Osteocyte (in vitro differentiated cells): ENCODE measurements at regions not wholly inside any gene's neighbourhood (a gene's known extent, or its start where the extent isn't known, plus 50 kb on each side); places are given as distances from the start of the nearest gene placed in this dataset.

Experiments used
- DNase-seq: peaks from one replicate; pipeline ENCODE4 v3.0.0; 2021; ENCODE audit warnings: mixed read lengths; ENCODE audit not compliant: unreplicated experiment; ENCODE audit errors: extremely low spot score
- H3K27ac Mint-ChIP-seq: one replicate; pipeline ENCODE4 v1.8.0; 2021; ENCODE audit warnings: mild to moderate bottlenecking, mixed read lengths; ENCODE audit not compliant: unreplicated experiment
- H3K27me3 Mint-ChIP-seq: one replicate; pipeline ENCODE4 v1.8.0; 2021; ENCODE audit warnings: mixed read lengths; ENCODE audit not compliant: unreplicated experiment
- H3K36me3 Mint-ChIP-seq: one replicate; pipeline ENCODE4 v1.8.0; 2021; ENCODE audit warnings: mixed read lengths; ENCODE audit not compliant: unreplicated experiment
- H3K4me1 Mint-ChIP-seq: one replicate; pipeline ENCODE4 v1.8.0; 2021; ENCODE audit warnings: mixed read lengths; ENCODE audit not compliant: unreplicated experiment
- H3K4me3 Mint-ChIP-seq: one replicate; pipeline ENCODE4 v1.8.0; 2021; ENCODE audit warnings: mild to moderate bottlenecking, moderate library complexity, mixed read lengths; ENCODE audit not compliant: unreplicated experiment
- H3K9me3 Mint-ChIP-seq: one replicate; pipeline ENCODE4 v1.8.0; 2021; ENCODE audit warnings: mixed read lengths; ENCODE audit not compliant: unreplicated experiment
- CTCF ChIP-seq: fragments of 200-600 bp; sonication (generic); IDR thresholded peaks from 2 replicates; pipeline ENCODE4 v1.5.0; 2021; ENCODE audit warnings: antibody characterized with exemption, mild to moderate bottlenecking, moderate library complexity

GRCh38 chr5:106566031-106566430, 1104.7 kb downstream of the EFNA5 start:
- H3K27me3 Mint-ChIP-seq = no peaks in the 10 kb centered on the region
- peaks cover 14% of the 10 kb centered on the region for H3K9me3 Mint-ChIP-seq
- H3K4me1 Mint-ChIP-seq = no peaks in the 10 kb centered on the region
- no peak overlapping the region for H3K4me3 Mint-ChIP-seq
- no peak for TF ChIP-seq CTCF
- no peaks in the 10 kb centered on the region for H3K36me3 Mint-ChIP-seq
- no peak for DNase-seq
- no peak overlapping the region for H3K27ac Mint-ChIP-seq

- Mint-ChIP-seq H3K4me3 (no peak overlapping the region), H3K27ac (no peak overlapping the region), H3K9me3 (peaks cover 55% of the 10 kb centered on the region), H3K27me3 (no peaks in the 10 kb centered on the region), H3K36me3 (peaks cover 8% of the 10 kb centered on the region), H3K4me1 (no peaks in the 10 kb centered on the region)
- no peak for DNase-seq
- TF ChIP-seq CTCF = no peak
Observed at GRCh38 chr5:106545325-106545724, 1125.4 kb downstream of the EFNA5 start.

- TF ChIP-seq CTCF = no peak
- Mint-ChIP-seq H3K27me3 (no peaks in the 10 kb centered on the region), H3K27ac (no peak overlapping the region), H3K4me3 (no peak overlapping the region), H3K36me3 (peaks cover 8% of the 10 kb centered on the region), H3K9me3 (peaks cover 65% of the 10 kb centered on the region), H3K4me1 (no peaks in the 10 kb centered on the region)
- DNase-seq = no peak
Observed at GRCh38 chr5:106543330-106543729, 1127.4 kb downstream of the EFNA5 start.

GRCh38 chr5:106530150-106530549, 1140.6 kb downstream of the EFNA5 start:
- Mint-ChIP-seq H3K9me3 (peaks cover 6% of the 10 kb centered on the region), H3K4me3 (no peak overlapping the region), H3K4me1 (peaks cover 4% of the 10 kb centered on the region), H3K27me3 (no peaks in the 10 kb centered on the region), H3K36me3 (no peaks in the 10 kb centered on the region), H3K27ac (no peak overlapping the region)
- DNase-seq = no peak
- TF ChIP-seq CTCF = no peak

GRCh38 chr5:106525438-106525837, 1145.3 kb downstream of the EFNA5 start:
- H3K4me1 Mint-ChIP-seq = peaks cover 27% of the 10 kb centered on the region
- H3K4me3 Mint-ChIP-seq = no peak overlapping the region
- H3K27me3 Mint-ChIP-seq = no peaks in the 10 kb centered on the region
- DNase-seq = no peak
- H3K36me3 Mint-ChIP-seq = no peaks in the 10 kb centered on the region
- H3K27ac Mint-ChIP-seq = no peak overlapping the region
- TF ChIP-seq CTCF = no peak
- no peaks in the 10 kb centered on the region for H3K9me3 Mint-ChIP-seq
